ENCODE measurements at regions not wholly inside any gene's neighbourhood (a gene's known extent, or its start where the extent isn't known, plus 50 kb on each side); places are given as distances from the start of the nearest gene placed in this dataset.

GRCh38 chr21:23858878-23859277 is 1748.4 kb downstream of the MRPL39 start:
- Histone ChIP-seq H3K9me3 (ENCODE audit: insufficient read depth in 2 of 2, low read depth in 1 of 2, low read length in 1 of 2) (peaks cover 5 to 12% of the 10 kb centered on the region in 2 experiments; a peak in 2 of 4 replicates), H3K27ac (ENCODE audit: low read depth, low read length) (no peak overlapping the region), H3K14ac (ENCODE audit: insufficient read length) (no peak overlapping the region), H3K4ac (replicated peaks; ENCODE audit: insufficient read length, low read depth, low read length) (no peak overlapping the region), H3K27me3 (replicated peaks in 1 of 4; ENCODE audit: control insufficient read depth in 3 of 4, extremely low read depth in 1 of 4, insufficient read depth in 3 of 4, low read length in 3 of 4) (no peaks in the 10 kb centered on the region), H3K36me3 (ENCODE audit: control insufficient read depth in 2 of 4, insufficient read depth in 4 of 4, low read length in 3 of 4) (no peaks in the 10 kb centered on the region), H3K4me2 (ENCODE audit: insufficient read depth in 1 of 2, low read depth in 2 of 2, low read length in 2 of 2) (no peak overlapping the region), H3K23me2 (ENCODE audit: low read depth, low read length) (no peaks in the 10 kb centered on the region), H2BK20ac (ENCODE audit: low read length) (no peak overlapping the region), H4K5ac (ENCODE audit: insufficient read length, low read depth, low read length) (no peak overlapping the region), H3K23ac (ENCODE audit: insufficient read length) (no peak overlapping the region), H2BK15ac (ENCODE audit: low read length) (no peak overlapping the region), H3K79me2 (ENCODE audit: control insufficient read depth in 1 of 2, insufficient read depth in 2 of 2, low read length in 2 of 2) (no peaks in the 10 kb centered on the region), H2BK5ac (ENCODE audit: low read depth, low read length) (no peak overlapping the region), H2AK5ac (ENCODE audit: low read depth, low read length) (no peak overlapping the region), H3K9ac (replicated peaks in 1 of 4; ENCODE audit: extremely low read depth in 1 of 4, low read depth in 3 of 4, low read length in 3 of 4) (no peak overlapping the region), H2BK120ac (replicated peaks; ENCODE audit: low read depth, low read length) (no peak overlapping the region), H3K79me1 (ENCODE audit: low read depth, low read length) (no peaks in the 10 kb centered on the region), H3K4me1 (replicated peaks in 1 of 4; ENCODE audit: control insufficient read depth in 3 of 4, insufficient read depth in 4 of 4, low read length in 3 of 4) (no peaks in the 10 kb centered on the region), H3K18ac (ENCODE audit: extremely low read depth, low read length) (no peak overlapping the region), H4K91ac (replicated peaks; ENCODE audit: insufficient read length, low read length) (no peak overlapping the region), H2BK12ac (ENCODE audit: low read depth, low read length) (no peak overlapping the region), H4K20me1 (replicated peaks in 1 of 2; ENCODE audit: control insufficient read depth in 1 of 2, insufficient read depth in 2 of 2, low read length in 2 of 2) (no peaks in the 10 kb centered on the region), H3K4me3 (ENCODE audit: extremely low read depth in 1 of 4, insufficient read depth in 2 of 4, low read depth in 3 of 4, low read length in 4 of 4) (no peak overlapping the region), H4K8ac (ENCODE audit: extremely low read depth, insufficient read depth, low read length) (no peak overlapping the region), H2AFZ (ENCODE audit: low read length) (peak overlapping the region; percentile 34; the same call in 1 of the 2 replicates), H3K56ac (replicated peaks; ENCODE audit: insufficient read length, low read depth, low read length) (no peak overlapping the region)
- DNase-seq (ENCODE audit: low read depth in 1 of 2, low spot score in 2 of 2) (no peak), FAIRE-seq (no peak)
- TF ChIP-seq, protein P1, sequence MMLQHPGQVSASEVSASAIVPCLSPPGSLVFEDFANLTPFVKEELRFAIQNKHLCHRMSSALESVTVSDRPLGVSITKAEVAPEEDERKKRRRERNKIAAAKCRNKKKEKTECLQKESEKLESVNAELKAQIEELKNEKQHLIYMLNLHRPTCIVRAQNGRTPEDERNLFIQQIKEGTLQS (IDR thresholded peaks at IDR 0.05; ENCODE audit: insufficient read depth, low read depth, low read length): no peak
- TF ChIP-seq POLR2A (IDR thresholded peaks at IDR 0.05; ENCODE audit: control extremely low read depth in 1 of 2, low read depth in 2 of 2, low read length in 2 of 2): no peak
- TF ChIP-seq, protein P2, sequence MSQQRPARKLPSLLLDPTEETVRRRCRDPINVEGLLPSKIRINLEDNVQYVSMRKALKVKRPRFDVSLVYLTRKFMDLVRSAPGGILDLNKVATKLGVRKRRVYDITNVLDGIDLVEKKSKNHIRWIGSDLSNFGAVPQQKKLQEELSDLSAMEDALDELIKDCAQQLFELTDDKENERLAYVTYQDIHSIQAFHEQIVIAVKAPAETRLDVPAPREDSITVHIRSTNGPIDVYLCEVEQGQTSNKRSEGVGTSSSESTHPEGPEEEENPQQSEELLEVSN (IDR thresholded peaks at IDR 0.05): no peak
- TF ChIP-seq KDM5A (IDR thresholded peaks at IDR 0.05; ENCODE audit: low read length): no peak
- TF ChIP-seq BCL11A (IDR thresholded peaks at IDR 0.05; ENCODE audit: low read depth in 2 of 2, low read length in 2 of 2): no peak
- TF ChIP-seq CTBP2 (IDR thresholded peaks at IDR 0.05; ENCODE audit: borderline replicate concordance, insufficient read depth, insufficient read length, low read length): no peak
- TF ChIP-seq TCF12 (IDR thresholded peaks at IDR 0.05; ENCODE audit: low read depth, low read length): no peak
- TF ChIP-seq TAF7 (optimal IDR thresholded peaks at IDR 0.05; ENCODE audit: borderline replicate concordance, low read depth, low read length): no peak
- no peak for TF ChIP-seq KDM4A (IDR thresholded peaks at IDR 0.05; ENCODE audit: low read depth, low read length, severe bottlenecking)
- no peak for TF ChIP-seq RFX5 (IDR thresholded peaks at IDR 0.05; ENCODE audit: borderline replicate concordance, low read depth, low read length)
- TF ChIP-seq GTF2F1 (IDR thresholded peaks at IDR 0.05; ENCODE audit: borderline replicate concordance, low read depth, low read length): no peak
- no peak for TF ChIP-seq SRF (IDR thresholded peaks at IDR 0.05; ENCODE audit: low read depth, low read length)
- no peak for TF ChIP-seq CHD1 (IDR thresholded peaks at IDR 0.05; ENCODE audit: low read depth, low read length)
- no peak for TF ChIP-seq ASH2L (IDR thresholded peaks at IDR 0.05; ENCODE audit: low read length)
- no peak for TF ChIP-seq TBP (IDR thresholded peaks at IDR 0.05; ENCODE audit: low read depth, low read length)
- CTCF ChIA-PET (ENCODE audit: partially characterized antibody): no interaction called here
- WGBS, 2 experiments (ENCODE audit: extremely low coverage in 1 of 2, insufficient coverage in 1 of 2, insufficient read length in 1 of 2, insufficient replicate concordance in 2 of 2, low coverage in 1 of 2, low lambda C conversion rate in 2 of 2, missing lambda C conversion rate in 1 of 2): 78% methylated on average over 2 of the region's 2 CpGs; no CpG with 5 or more reads in 1 of the 2 experiments
- POLR2A ChIA-PET (ENCODE audit: partially characterized antibody): no interaction called here
